Natural killer cell (primary cell): ENCODE measurements at regions not wholly inside any gene's neighbourhood (a gene's known extent, or its start where the extent isn't known, plus 50 kb on each side); places are given as distances from the start of the nearest gene placed in this dataset.

Experiments used
- ATAC-seq, 3 donors: fragments of 150-1000 bp in 2 of 3; fragments of 200-7000 bp in 1 of 3; cut with Tn5 transposase; 1 replicate in 1 of 3; 2 replicates in 2 of 3; pipeline ENCODE4 v1.10.0; 2021; ENCODE audit warnings: mild to moderate bottlenecking in 2 of 3, moderate library complexity in 2 of 3
- DNase-seq, 2 donors: peaks; one replicate each; pipeline versions ENCODE4 v3.0.0 to v3.0.0-alpha.2; 2013 to 2021; ENCODE audit warnings: mixed read lengths in 1 of 2
- H3K27ac ChIP-seq: one replicate; pipeline ENCODE4 v1.5.1; 2013; ENCODE audit warnings: mild to moderate bottlenecking, low read length
- H3K27me3 ChIP-seq: one replicate; pipeline ENCODE4 v1.6.1; 2013; ENCODE audit warnings: low read length; ENCODE audit not compliant: control insufficient read depth, insufficient read depth
- H3K36me3 ChIP-seq: one replicate; pipeline ENCODE4 v1.6.1; 2013; ENCODE audit warnings: low read length; ENCODE audit not compliant: control insufficient read depth, insufficient read depth
- H3K4me1 ChIP-seq: one replicate; pipeline ENCODE4 v1.6.1; 2013; ENCODE audit warnings: low read length; ENCODE audit not compliant: control insufficient read depth, insufficient read depth
- H3K4me3 ChIP-seq: one replicate; pipeline ENCODE4 v1.5.1; 2013; ENCODE audit warnings: low read length
- H3K9me3 ChIP-seq: one replicate; pipeline ENCODE4 v1.6.1; 2013; ENCODE audit warnings: low read length; ENCODE audit not compliant: control insufficient read depth, insufficient read depth
- H3K27ac Mint-ChIP-seq, 2 donors: one replicate each; pipeline ENCODE4 v1.8.0; 2022; ENCODE audit warnings: mild to moderate bottlenecking in 2 of 2, mixed read lengths in 2 of 2, moderate library complexity in 1 of 2
- H3K27me3 Mint-ChIP-seq, 2 donors: one replicate each; pipeline ENCODE4 v1.8.0; 2022; ENCODE audit warnings: low read depth in 2 of 2, mixed read lengths in 2 of 2
- H3K36me3 Mint-ChIP-seq: one replicate; pipeline ENCODE4 v1.8.0; 2022; ENCODE audit warnings: mixed read lengths
- H3K4me1 Mint-ChIP-seq, 2 donors: one replicate each; pipeline ENCODE4 v1.8.0; 2022; ENCODE audit warnings: mixed read lengths in 2 of 2
- H3K4me3 Mint-ChIP-seq: one replicate; pipeline ENCODE4 v1.8.0; 2022; ENCODE audit warnings: mild to moderate bottlenecking, moderate library complexity, mixed read lengths
- H3K9me3 Mint-ChIP-seq, 2 donors: one replicate each; pipeline ENCODE4 v1.8.0; 2022; ENCODE audit warnings: mixed read lengths in 2 of 2
- WGBS: methylation state at CpG from one replicate; pipeline ENCODE4 v1.1.7; 2013; ENCODE audit warnings: missing lambda C conversion rate; ENCODE audit not compliant: insufficient coverage; 5-methylcytosine and 5-hydroxymethylcytosine counted together
- intact Hi-C: fragments of 100-400 bp; cut with micrococcal nuclease; formaldehyde crosslinking; loops from one replicate; pipeline ENCODE4 v1.14.2; 2022
- TF ChIP-seq, protein P1 (sequence below): fragments of 200-600 bp; IDR thresholded peaks from one replicate; pipeline ENCODE4 v1.8.0; 2022; ENCODE audit warnings: antibody characterized with exemption

GRCh38 chr1:34332996-34333395 is 156.3 kb downstream of the C1orf94 start:
- H3K27ac Mint-ChIP-seq, result no peak overlapping the region

DNA sequence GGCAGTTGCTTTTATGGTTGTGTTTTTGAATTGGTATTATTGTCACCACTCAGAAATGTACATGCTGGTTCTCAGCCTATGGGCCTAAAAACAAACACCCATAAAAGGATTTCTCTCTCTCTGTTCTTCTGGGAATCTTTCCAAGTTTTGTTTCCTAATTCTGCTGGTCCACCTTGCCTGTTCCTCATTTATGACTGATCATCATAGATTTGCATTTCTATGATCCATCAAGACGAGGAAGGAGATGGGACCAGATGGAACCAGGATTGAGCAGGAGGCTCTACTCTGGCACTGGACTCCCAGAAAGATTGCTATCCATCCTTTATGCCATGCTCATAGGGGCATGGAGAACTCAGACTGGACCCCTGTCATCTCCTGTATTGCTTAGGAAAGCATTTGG is 162.2 kb downstream of the C1orf94 start:
- no peak for ATAC-seq
- Histone ChIP-seq H3K27ac (no peak overlapping the region), H3K36me3 (no peaks in the 10 kb centered on the region), H3K4me1 (no peaks in the 10 kb centered on the region), H3K27me3 (no peaks in the 10 kb centered on the region), H3K4me3 (no peak overlapping the region), H3K9me3 (no peaks in the 10 kb centered on the region)
- TF ChIP-seq, protein P1, sequence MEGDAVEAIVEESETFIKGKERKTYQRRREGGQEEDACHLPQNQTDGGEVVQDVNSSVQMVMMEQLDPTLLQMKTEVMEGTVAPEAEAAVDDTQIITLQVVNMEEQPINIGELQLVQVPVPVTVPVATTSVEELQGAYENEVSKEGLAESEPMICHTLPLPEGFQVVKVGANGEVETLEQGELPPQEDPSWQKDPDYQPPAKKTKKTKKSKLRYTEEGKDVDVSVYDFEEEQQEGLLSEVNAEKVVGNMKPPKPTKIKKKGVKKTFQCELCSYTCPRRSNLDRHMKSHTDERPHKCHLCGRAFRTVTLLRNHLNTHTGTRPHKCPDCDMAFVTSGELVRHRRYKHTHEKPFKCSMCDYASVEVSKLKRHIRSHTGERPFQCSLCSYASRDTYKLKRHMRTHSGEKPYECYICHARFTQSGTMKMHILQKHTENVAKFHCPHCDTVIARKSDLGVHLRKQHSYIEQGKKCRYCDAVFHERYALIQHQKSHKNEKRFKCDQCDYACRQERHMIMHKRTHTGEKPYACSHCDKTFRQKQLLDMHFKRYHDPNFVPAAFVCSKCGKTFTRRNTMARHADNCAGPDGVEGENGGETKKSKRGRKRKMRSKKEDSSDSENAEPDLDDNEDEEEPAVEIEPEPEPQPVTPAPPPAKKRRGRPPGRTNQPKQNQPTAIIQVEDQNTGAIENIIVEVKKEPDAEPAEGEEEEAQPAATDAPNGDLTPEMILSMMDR, result no peak
- WGBS, result 70% methylated on average over 1 of the region's 1 CpG
- Mint-ChIP-seq H3K4me1 (no peaks in the 10 kb centered on the region), H3K27me3 (peaks cover 6 to 22% of the 10 kb centered on the region in 2 donors), H3K36me3 (no peaks in the 10 kb centered on the region), H3K4me3 (no peak overlapping the region), H3K9me3 (no peaks in the 10 kb centered on the region), H3K27ac (no peak overlapping the region)
- no peak for DNase-seq
- intact Hi-C loops, result no loop called here

More at GRCh38 chr1:34332996-34333395, 156.3 kb downstream of the C1orf94 start:
- H3K9me3 ChIP-seq, result no peaks in the 10 kb centered on the region
- H3K4me1 Mint-ChIP-seq, result no peaks in the 10 kb centered on the region
- 48% methylated on average over 3 of the region's 4 CpGs for WGBS
- peaks cover 0 to 2% of the 10 kb centered on the region in 2 donors for H3K27me3 Mint-ChIP-seq
- TF ChIP-seq, protein P1, result no peak
- H3K4me1 ChIP-seq, result no peaks in the 10 kb centered on the region
- no peaks in the 10 kb centered on the region for H3K27me3 ChIP-seq
- H3K4me3 ChIP-seq, result no peak overlapping the region
- no peak overlapping the region for H3K4me3 Mint-ChIP-seq
- ATAC-seq, result no peak
- DNase-seq, result no peak
- no peaks in the 10 kb centered on the region for H3K36me3 Mint-ChIP-seq
- intact Hi-C loops, result no loop called here
- no peaks in the 10 kb centered on the region for H3K9me3 Mint-ChIP-seq
- H3K27ac ChIP-seq, result no peak overlapping the region
- no peaks in the 10 kb centered on the region for H3K36me3 ChIP-seq

GRCh38 chr1:34341896-34342295 is 165.2 kb downstream of the C1orf94 start:
- ATAC-seq, result no peak
- 69% methylated on average over 1 of the region's 2 CpGs for WGBS

GRCh38 chr1:34342334-34342733 is 165.6 kb downstream of the C1orf94 start:
- Histone ChIP-seq H3K36me3 (no peaks in the 10 kb centered on the region), H3K4me3 (no peak overlapping the region), H3K27ac (no peak overlapping the region), H3K27me3 (no peaks in the 10 kb centered on the region), H3K9me3 (no peaks in the 10 kb centered on the region), H3K4me1 (no peaks in the 10 kb centered on the region)
- TF ChIP-seq, protein P1, result no peak
- H3K9me3 Mint-ChIP-seq, result no peaks in the 10 kb centered on the region
- DNase-seq (no peak), ATAC-seq (no peak)
- no peaks in the 10 kb centered on the region for H3K4me1 Mint-ChIP-seq
- no peak overlapping the region for H3K27ac Mint-ChIP-seq
- 86% methylated on average over 1 of the region's 1 CpG for WGBS
- H3K36me3 Mint-ChIP-seq, result no peaks in the 10 kb centered on the region
- H3K27me3 Mint-ChIP-seq, result peaks cover 6 to 42% of the 10 kb centered on the region in 2 donors
- no peak overlapping the region for H3K4me3 Mint-ChIP-seq
- intact Hi-C loops, result no loop called here

More at GRCh38 chr1:34341896-34342295, 165.2 kb downstream of the C1orf94 start:
- H3K27ac ChIP-seq, result no peak overlapping the region
- Mint-ChIP-seq H3K27ac (no peak overlapping the region), H3K4me1 (no peaks in the 10 kb centered on the region), H3K36me3 (no peaks in the 10 kb centered on the region), H3K9me3 (no peaks in the 10 kb centered on the region), H3K27me3 (peaks cover 6 to 42% of the 10 kb centered on the region in 2 donors), H3K4me3 (no peak overlapping the region)
- H3K9me3 ChIP-seq, result no peaks in the 10 kb centered on the region
- no peak for DNase-seq
- H3K27me3 ChIP-seq, result no peaks in the 10 kb centered on the region
- no peaks in the 10 kb centered on the region for H3K4me1 ChIP-seq
- H3K36me3 ChIP-seq, result no peaks in the 10 kb centered on the region
- intact Hi-C loops, result no loop called here
- TF ChIP-seq, protein P1, result no peak
- H3K4me3 ChIP-seq, result no peak overlapping the region
